Heart left ventricle (tissue), 13 donors: ENCODE measurements at regions not wholly inside any gene's neighbourhood (a gene's known extent, or its start where the extent isn't known, plus 50 kb on each side); places are given as distances from the start of the nearest gene placed in this dataset.

Experiments
- CTCF ChIP-seq, 12 donors: fragments of 200-600 bp; sonication (generic) in 4 of 12; IDR thresholded peaks; one replicate each; pipeline versions ENCODE4 v1.5.0 to v1.8.0; 2018 to 2022; ENCODE audit warnings: antibody characterized with exemption in 12 of 12, mild to moderate bottlenecking in 5 of 12
- POLR2A ChIP-seq, 2 donors: fragments of 450-650 bp; IDR thresholded peaks; one replicate each; pipeline ENCODE4 v1.6.1; 2017; ENCODE audit warnings: antibody characterized with exemption in 2 of 2, mild to moderate bottlenecking in 2 of 2, moderate library complexity in 2 of 2
- donor health status: ischemic (EF 13 %, LVEDD 7.1; RV severe dilation, severe dysfunction).
- donor health status: DM: no; HTN: yes; CAD: no.
- donor health status: DM: no; HTN: no; CAD: no.
- donor health status: ischemic (EF 25% LVEDD 6.9; RV normal size, moderate dysfunction).
- donor health status: ischemic (EF 25% LVEDD 5.7; RV mildly dilated, moderate dysfunction).
- donor health status: ischemic (EF 35%, LVEDD 5.7; RV mildly dilated, moderate dysfunction).
- donor health status: nonischemic (EF 11% LVEDD 7.7; RV severe dilation, severe dysfunction).
- donor health status: DM: yes; HTN: yes; CAD: no.
- donor health status: PGD.
- donor health status: ischemic (EF 29% LVEDD 5.4; RV normal size, mild dysfunction).
- donor health status: nonischemic (EF 23%, LVEDD 6.1; RV moderate dilation, normal function).

- TF ChIP-seq CTCF (IDR thresholded peaks at IDR 0.05): no peak
- no peak for TF ChIP-seq POLR2A (IDR thresholded peaks at IDR 0.05)
Observed at GRCh38 chr2:89775885-89776284, 1084.4 kb downstream of the RPIA start.
